SU-DHL-6 (cell line): ENCODE measurements at regions not wholly inside any gene's neighbourhood (a gene's known extent, or its start where the extent isn't known, plus 50 kb on each side); places are given as distances from the start of the nearest gene placed in this dataset.

Experiments
- EZH2phosphoT487 ChIP-seq: fragments of 200-600 bp; sonication (generic), shearing (Covaris generic); conservative IDR thresholded peaks from 2 replicates; pipeline ENCODE4 v1.6.1; 2018; ENCODE audit warnings: mild to moderate bottlenecking, antibody characterized with exemption, low read length, moderate library complexity, mixed read lengths
- TF ChIP-seq, protein P1 (sequence below): fragments of 200-600 bp; sonication (generic); IDR thresholded peaks from one replicate; pipeline ENCODE4 v1.5.1; 2017; ENCODE audit warnings: antibody characterized with exemption, mild to moderate bottlenecking, low read length, moderate library complexity; ENCODE audit not compliant: insufficient read depth, poor library complexity, severe bottlenecking

DNA sequence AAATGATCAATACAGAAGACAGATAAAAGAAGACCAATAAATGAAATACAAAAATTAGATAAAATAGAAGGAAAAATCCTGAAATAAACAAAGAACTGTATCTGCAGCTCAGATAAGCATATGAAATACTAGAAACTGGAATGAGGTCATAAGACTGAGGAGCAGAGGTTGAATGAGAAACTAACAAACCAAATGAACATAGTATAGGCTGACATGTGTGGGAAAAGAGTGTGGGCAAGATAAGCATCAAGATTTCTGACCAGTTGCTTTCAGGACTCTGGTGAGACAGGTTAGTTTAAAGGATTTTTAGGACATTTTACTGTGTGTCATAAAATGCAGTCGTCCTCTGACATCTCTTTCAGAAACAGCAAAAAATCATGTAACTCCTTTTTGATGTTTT, 2073.2 kb upstream of the TENM3 start:
- TF ChIP-seq, protein P1, sequence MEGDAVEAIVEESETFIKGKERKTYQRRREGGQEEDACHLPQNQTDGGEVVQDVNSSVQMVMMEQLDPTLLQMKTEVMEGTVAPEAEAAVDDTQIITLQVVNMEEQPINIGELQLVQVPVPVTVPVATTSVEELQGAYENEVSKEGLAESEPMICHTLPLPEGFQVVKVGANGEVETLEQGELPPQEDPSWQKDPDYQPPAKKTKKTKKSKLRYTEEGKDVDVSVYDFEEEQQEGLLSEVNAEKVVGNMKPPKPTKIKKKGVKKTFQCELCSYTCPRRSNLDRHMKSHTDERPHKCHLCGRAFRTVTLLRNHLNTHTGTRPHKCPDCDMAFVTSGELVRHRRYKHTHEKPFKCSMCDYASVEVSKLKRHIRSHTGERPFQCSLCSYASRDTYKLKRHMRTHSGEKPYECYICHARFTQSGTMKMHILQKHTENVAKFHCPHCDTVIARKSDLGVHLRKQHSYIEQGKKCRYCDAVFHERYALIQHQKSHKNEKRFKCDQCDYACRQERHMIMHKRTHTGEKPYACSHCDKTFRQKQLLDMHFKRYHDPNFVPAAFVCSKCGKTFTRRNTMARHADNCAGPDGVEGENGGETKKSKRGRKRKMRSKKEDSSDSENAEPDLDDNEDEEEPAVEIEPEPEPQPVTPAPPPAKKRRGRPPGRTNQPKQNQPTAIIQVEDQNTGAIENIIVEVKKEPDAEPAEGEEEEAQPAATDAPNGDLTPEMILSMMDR = no peak
- TF ChIP-seq EZH2phosphoT487 = no peak
